ENCODE measurements at regions not wholly inside any gene's neighbourhood (a gene's known extent, or its start where the extent isn't known, plus 50 kb on each side); places are given as distances from the start of the nearest gene placed in this dataset.
A peak's percentile ranks its signal among the peaks of the same experiment; 100 is the strongest.
"Not testable (repeated sequence)": the region's sequence is repeated elsewhere in the genome, so short reads cannot be mapped to it uniquely, and the experiment has no call there.

DNA sequence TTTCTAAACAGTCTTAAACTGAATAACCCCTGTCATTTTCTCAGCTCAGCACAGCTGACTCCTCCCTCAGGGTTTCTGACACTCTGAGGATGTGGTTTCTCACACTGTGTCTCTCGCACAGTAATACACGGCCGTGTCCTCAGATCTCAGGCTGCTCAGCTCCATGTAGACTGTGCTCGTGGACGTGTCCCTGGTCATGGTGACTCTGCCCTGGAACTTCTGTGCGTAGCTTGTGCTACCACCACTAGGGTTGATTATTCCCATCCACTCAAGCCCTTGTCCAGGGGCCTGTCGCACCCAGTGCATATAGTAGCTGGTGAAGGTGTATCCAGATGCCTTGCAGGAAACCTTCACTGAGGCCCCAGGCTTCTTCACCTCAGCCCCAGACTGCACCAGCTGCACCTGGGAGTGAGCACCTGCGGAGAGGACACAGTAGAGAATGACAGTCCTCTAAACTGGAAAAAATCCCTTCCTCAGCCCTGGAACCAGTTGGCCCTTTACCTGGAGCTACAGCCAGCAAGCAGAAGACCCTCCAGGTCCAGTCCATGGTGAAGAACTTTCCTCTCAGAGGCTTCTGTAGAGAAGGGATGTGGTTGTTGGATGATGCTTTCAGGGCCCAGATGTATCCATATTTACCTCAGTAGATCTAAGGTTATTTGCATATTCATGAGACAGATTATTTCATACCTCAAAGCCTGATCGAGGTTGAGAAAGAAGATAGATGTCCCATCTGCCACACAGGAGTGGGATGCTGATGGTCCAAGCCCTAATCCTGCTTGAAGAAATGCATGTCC, 984.8 kb downstream of the TMEM121 start:
- peak overlapping the region in 1 of 12 donors; percentile 32 for H3K27ac ChIP-seq
- 51 to 67% (median 62%) methylated on average over 9 of the region's 9 CpGs for WGBS, 4 donors
- no peaks in the 10 kb centered on the region for H3K9me3 ChIP-seq
- H3K27me3 ChIP-seq: peaks cover 0 to 20% (median 2%) of the 10 kb centered on the region in 9 donors
- TF ChIP-seq, protein P1, sequence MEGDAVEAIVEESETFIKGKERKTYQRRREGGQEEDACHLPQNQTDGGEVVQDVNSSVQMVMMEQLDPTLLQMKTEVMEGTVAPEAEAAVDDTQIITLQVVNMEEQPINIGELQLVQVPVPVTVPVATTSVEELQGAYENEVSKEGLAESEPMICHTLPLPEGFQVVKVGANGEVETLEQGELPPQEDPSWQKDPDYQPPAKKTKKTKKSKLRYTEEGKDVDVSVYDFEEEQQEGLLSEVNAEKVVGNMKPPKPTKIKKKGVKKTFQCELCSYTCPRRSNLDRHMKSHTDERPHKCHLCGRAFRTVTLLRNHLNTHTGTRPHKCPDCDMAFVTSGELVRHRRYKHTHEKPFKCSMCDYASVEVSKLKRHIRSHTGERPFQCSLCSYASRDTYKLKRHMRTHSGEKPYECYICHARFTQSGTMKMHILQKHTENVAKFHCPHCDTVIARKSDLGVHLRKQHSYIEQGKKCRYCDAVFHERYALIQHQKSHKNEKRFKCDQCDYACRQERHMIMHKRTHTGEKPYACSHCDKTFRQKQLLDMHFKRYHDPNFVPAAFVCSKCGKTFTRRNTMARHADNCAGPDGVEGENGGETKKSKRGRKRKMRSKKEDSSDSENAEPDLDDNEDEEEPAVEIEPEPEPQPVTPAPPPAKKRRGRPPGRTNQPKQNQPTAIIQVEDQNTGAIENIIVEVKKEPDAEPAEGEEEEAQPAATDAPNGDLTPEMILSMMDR (IDR thresholded peaks at IDR 0.05): no peak
- no peak for TF ChIP-seq POLR2A (IDR thresholded peaks at IDR 0.05)
- H3K4me3 ChIP-seq: no peak overlapping the region
- DNase-seq: no peak
- no peak for ATAC-seq
- intact Hi-C loops (cut with DNase I): loop anchor here in 1 of 10 donors (10.0 kb wide), 1 partner anchor 76 kb away; no protein-coding TSS in a partner anchor
- H3K4me1 ChIP-seq: peaks cover 0 to 13% (median 0%) of the 10 kb centered on the region in 12 donors
- H3K36me3 ChIP-seq: no peaks in the 10 kb centered on the region

DNA sequence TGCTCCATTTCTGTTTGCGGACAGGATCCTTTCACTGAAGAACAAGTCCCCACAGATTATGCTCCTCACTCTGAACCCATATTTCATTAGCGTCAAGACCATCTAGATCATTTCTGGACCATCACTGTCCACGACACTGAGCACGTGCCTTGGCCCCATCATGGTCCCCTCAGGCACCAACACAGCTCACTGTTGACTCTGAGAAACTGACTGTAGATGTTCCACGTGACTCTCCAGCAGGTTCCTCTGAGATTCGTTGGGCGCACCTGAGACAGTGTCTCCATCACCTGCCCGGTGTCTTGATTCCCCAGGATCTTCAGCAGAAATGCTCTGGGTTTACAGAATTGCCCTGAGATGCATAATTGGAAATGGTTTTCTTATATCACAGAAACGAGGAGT, 985.4 kb downstream of the TMEM121 start:
- H3K9me3 ChIP-seq: no peaks in the 10 kb centered on the region
- no peaks in the 10 kb centered on the region for H3K36me3 ChIP-seq
- DNase-seq: no peak
- intact Hi-C loops (cut with DNase I): loop anchor here in 1 of 10 donors (10.0 kb wide), 1 partner anchor 77 kb away; no protein-coding TSS in a partner anchor
- WGBS, 4 donors: 62 to 66% (median 63%) methylated on average over 9 of the region's 9 CpGs
- no peak for ATAC-seq
- no peak for TF ChIP-seq POLR2A (IDR thresholded peaks at IDR 0.05)
- peak overlapping the region in 1 of 12 donors; percentile 32 for H3K27ac ChIP-seq
- peaks cover 0 to 16% (median 2%) of the 10 kb centered on the region in 9 donors for H3K27me3 ChIP-seq
- peaks cover 0 to 13% (median 0%) of the 10 kb centered on the region in 12 donors for H3K4me1 ChIP-seq
- no peak overlapping the region for H3K4me3 ChIP-seq

- WGBS, 4 donors: 27 to 68% (median 62%) methylated on average over 3 of the region's 3 CpGs
These were observed 986.9 kb downstream of the TMEM121 start for GRCh38 chr14:106513302-106513701.

DNA sequence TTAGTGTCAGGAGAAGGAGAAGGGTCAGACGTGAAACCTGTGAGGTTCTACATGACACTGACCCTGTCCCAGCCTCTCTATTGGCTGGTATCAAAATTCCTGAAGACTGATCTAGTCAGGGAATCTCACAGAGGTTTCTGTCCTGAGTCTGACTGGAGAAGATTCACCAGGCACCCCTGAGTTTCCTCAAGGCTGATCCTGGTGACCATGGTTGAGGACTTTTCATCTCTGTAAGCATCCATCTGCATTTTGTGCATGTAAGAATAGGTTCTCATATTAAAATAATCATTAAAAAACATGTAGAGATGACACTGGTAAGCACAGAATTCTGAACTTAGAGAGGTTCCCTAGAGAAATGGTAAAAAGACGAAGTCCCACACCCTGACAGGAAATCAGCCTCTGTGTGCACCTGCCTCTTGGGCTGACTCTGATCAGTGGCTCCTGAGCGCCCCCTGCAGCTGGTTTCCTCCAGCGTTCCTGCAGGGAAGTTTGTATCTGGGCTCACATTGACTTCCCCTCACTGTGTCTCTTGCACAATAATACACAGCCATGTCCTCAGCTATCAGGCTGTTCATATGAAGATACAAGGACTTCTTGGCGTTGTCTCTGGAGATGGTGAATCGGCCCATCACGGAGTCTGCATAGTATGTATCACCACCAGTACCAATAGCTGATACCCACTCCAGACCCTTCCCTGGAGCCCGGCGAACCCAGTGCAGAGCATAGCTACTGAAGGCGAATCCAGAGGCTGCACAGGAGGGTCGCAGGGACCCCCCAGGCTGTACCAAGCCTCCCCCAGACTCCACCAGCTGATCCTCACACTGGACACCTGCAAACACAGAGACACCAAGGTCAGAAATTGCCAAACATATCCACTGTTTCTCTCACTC, 991.9 kb downstream of the TMEM121 start:
- TF ChIP-seq, protein P1 (IDR thresholded peaks at IDR 0.05): peak in 3 of 12 donors; percentile 24 to 52 (median 28)
- no peak for TF ChIP-seq POLR2A (IDR thresholded peaks at IDR 0.05)
- Histone ChIP-seq H3K4me3 (no peak overlapping the region), H3K27me3 (peaks cover 0 to 20% (median under 1%) of the 10 kb centered on the region in 9 donors), H3K9me3 (no peaks in the 10 kb centered on the region), H3K4me1 (peaks cover 0 to 6% (median 0%) of the 10 kb centered on the region in 12 donors), H3K36me3 (no peaks in the 10 kb centered on the region), H3K27ac (no peak overlapping the region)
- intact Hi-C loops (cut with DNase I): loop anchor here in 1 of 10 donors (10.0 kb wide), 1 partner anchor 83 kb away; no protein-coding TSS in a partner anchor
- DNase-seq (peak in 3 of 5 donors; percentile 31 to 72 (median 34)), ATAC-seq (no peak)
- 36 to 53% (median 47%) methylated on average over 4 to 11 of the region's 11 CpGs for WGBS, 4 donors

More at GRCh38 chr14:106513302-106513701, 986.9 kb downstream of the TMEM121 start:
- intact Hi-C loops (cut with DNase I): loop anchor here in 1 of 10 donors (10.0 kb wide), 1 partner anchor 79 kb away; no protein-coding TSS in a partner anchor
- Histone ChIP-seq H3K27me3 (peaks cover 0 to 10% (median 2%) of the 10 kb centered on the region in 9 donors), H3K4me1 (peaks cover 0 to 20% (median 0%) of the 10 kb centered on the region in 12 donors), H3K27ac (no peak overlapping the region), H3K9me3 (no peaks in the 10 kb centered on the region), H3K36me3 (no peaks in the 10 kb centered on the region), H3K4me3 (no peak overlapping the region)
- no peak for ATAC-seq
- DNase-seq: no peak
- TF ChIP-seq, protein P1 (IDR thresholded peaks at IDR 0.05): no peak
- TF ChIP-seq POLR2A (IDR thresholded peaks at IDR 0.05): no peak

- ATAC-seq; DNase-seq; H3K27ac ChIP-seq; H3K4me1 ChIP-seq; H3K36me3 ChIP-seq; H3K4me3 ChIP-seq; H3K9me3 ChIP-seq; intact Hi-C loops (cut with DNase I): not testable (repeated sequence)
- WGBS, 4 donors: 18 to 30% (median 26%) methylated on average over 1 of the region's 1 CpG
- H3K27me3 ChIP-seq: peaks cover 0 to 17% (median 0%) of the 10 kb centered on the region in 9 donors
These were observed 995.7 kb downstream of the TMEM121 start for GRCh38 chr14:106522118-106522517.

Measured in heart left ventricle (tissue), 16 donors.